Muscle layer of colon (tissue), 2 donors: ENCODE measurements at regions not wholly inside any gene's neighbourhood (a gene's known extent, or its start where the extent isn't known, plus 50 kb on each side); places are given as distances from the start of the nearest gene placed in this dataset.
A peak's percentile ranks its signal among the peaks of the same experiment; 100 is the strongest.
"Not testable (repeated sequence)": the region's sequence is repeated elsewhere in the genome, so short reads cannot be mapped to it uniquely, and the experiment has no call there.

ENCODE experiments used
- H3K27ac ChIP-seq: one replicate; pipeline ENCODE4 v1.7.0; 2013; ENCODE audit warnings: low read depth, mild to moderate bottlenecking, low read length, moderate library complexity
- H3K27me3 ChIP-seq, 2 donors: one replicate each; pipeline ENCODE4 v1.7.0; 2013; ENCODE audit warnings: low read length in 2 of 2, mild to moderate bottlenecking in 2 of 2; ENCODE audit not compliant: insufficient read depth in 2 of 2, control insufficient read depth in 1 of 2
- H3K36me3 ChIP-seq: one replicate; pipeline ENCODE4 v1.7.0; 2013; ENCODE audit warnings: mild to moderate bottlenecking, low read length; ENCODE audit not compliant: insufficient read depth
- H3K4me1 ChIP-seq: one replicate; pipeline ENCODE4 v1.7.0; 2013; ENCODE audit warnings: mild to moderate bottlenecking, low read length; ENCODE audit not compliant: insufficient read depth
- H3K4me3 ChIP-seq, 2 donors: one replicate each; pipeline ENCODE4 v1.7.0; 2013; ENCODE audit warnings: low read length in 2 of 2, low read depth in 1 of 2, mild to moderate bottlenecking in 1 of 2, moderate library complexity in 1 of 2
- H3K9ac ChIP-seq: one replicate; pipeline ENCODE4 v1.7.0; 2013; ENCODE audit warnings: low read length
- H3K9me3 ChIP-seq: one replicate; pipeline ENCODE4 v1.7.0; 2013; ENCODE audit warnings: mild to moderate bottlenecking, low read length
- donor health status: abdominal sarcoma.
- donor health status: Adenocarcinoma of cecum.

- Histone ChIP-seq H3K27me3 (peaks cover 0 to 3% of the 10 kb centered on the region in 2 donors), H3K36me3 (no peaks in the 10 kb centered on the region), H3K4me3 (no peak overlapping the region), H3K27ac (no peak overlapping the region), H3K4me1 (no peaks in the 10 kb centered on the region), H3K9ac (no peak overlapping the region), H3K9me3 (no peaks in the 10 kb centered on the region)
Observed at GRCh38 chrX:40853004-40853815, 117.9 kb upstream of the MED14 start.

- H3K4me3 ChIP-seq, result no peak overlapping the region
- H3K9ac ChIP-seq, result no peak overlapping the region
- no peaks in the 10 kb centered on the region for H3K9me3 ChIP-seq
- H3K4me1 ChIP-seq, result no peaks in the 10 kb centered on the region
- no peak overlapping the region for H3K27ac ChIP-seq
- H3K27me3 ChIP-seq, result peaks cover 0 to 3% of the 10 kb centered on the region in 2 donors
- H3K36me3 ChIP-seq, result no peaks in the 10 kb centered on the region
Observed at GRCh38 chrX:40853816-40854123, 118.4 kb upstream of the MED14 start.

- Histone ChIP-seq H3K27me3 (peaks cover 0 to 3% of the 10 kb centered on the region in 2 donors), H3K36me3 (no peaks in the 10 kb centered on the region), H3K4me3 (no peak overlapping the region), H3K9ac (no peak overlapping the region), H3K27ac (no peak overlapping the region), H3K4me1 (no peaks in the 10 kb centered on the region), H3K9me3 (no peaks in the 10 kb centered on the region)
Observed at GRCh38 chrX:40854242-40854641, 118.9 kb upstream of the MED14 start.

- Histone ChIP-seq H3K36me3 (no peaks in the 10 kb centered on the region), H3K4me1 (no peaks in the 10 kb centered on the region), H3K27me3 (peaks cover 0 to 3% of the 10 kb centered on the region in 2 donors), H3K4me3 (no peak overlapping the region), H3K27ac (no peak overlapping the region), H3K9ac (no peak overlapping the region), H3K9me3 (no peaks in the 10 kb centered on the region)
Observed at GRCh38 chrX:40855411-40855810, 120.1 kb upstream of the MED14 start.

- Histone ChIP-seq H3K4me1 (no peaks in the 10 kb centered on the region), H3K36me3 (no peaks in the 10 kb centered on the region), H3K4me3 (no peak overlapping the region), H3K9me3 (no peaks in the 10 kb centered on the region), H3K27ac (no peak overlapping the region), H3K27me3 (peaks cover 0 to 3% of the 10 kb centered on the region in 2 donors), H3K9ac (no peak overlapping the region)
Observed at GRCh38 chrX:40855932-40856515, 120.7 kb upstream of the MED14 start.

- H3K27ac ChIP-seq, H3K4me1 ChIP-seq, H3K4me3 ChIP-seq, H3K9me3 ChIP-seq, H3K9ac ChIP-seq, H3K36me3 ChIP-seq, H3K27me3 ChIP-seq: not testable (repeated sequence)
Observed at GRCh38 chrX:40861952-40862554, 126.7 kb upstream of the MED14 start.

GRCh38 chrX:40863260-40863659 lies 127.9 kb upstream of the MED14 start:
- H3K9me3 ChIP-seq, H3K27ac ChIP-seq, H3K9ac ChIP-seq, H3K27me3 ChIP-seq, H3K36me3 ChIP-seq, H3K4me3 ChIP-seq: not testable (repeated sequence)
- H3K4me1 ChIP-seq, result peaks cover 13% of the 10 kb centered on the region

GRCh38 chrX:40863671-40864070 lies 128.3 kb upstream of the MED14 start:
- Histone ChIP-seq H3K9me3 (no peaks in the 10 kb centered on the region), H3K27me3 (no peaks in the 10 kb centered on the region), H3K9ac (no peak overlapping the region), H3K27ac (no peak overlapping the region), H3K4me3 (no peak overlapping the region), H3K36me3 (no peaks in the 10 kb centered on the region), H3K4me1 (peaks cover 13% of the 10 kb centered on the region)

GRCh38 chrX:40864972-40865371 lies 129.6 kb upstream of the MED14 start:
- H3K4me3 ChIP-seq, result no peak overlapping the region
- no peak overlapping the region for H3K9ac ChIP-seq
- peaks cover 13% of the 10 kb centered on the region for H3K4me1 ChIP-seq
- H3K9me3 ChIP-seq, result no peaks in the 10 kb centered on the region
- H3K27me3 ChIP-seq, result no peaks in the 10 kb centered on the region
- no peak overlapping the region for H3K27ac ChIP-seq
- no peaks in the 10 kb centered on the region for H3K36me3 ChIP-seq

GRCh38 chrX:40866893-40867292 lies 131.6 kb upstream of the MED14 start:
- no peaks in the 10 kb centered on the region for H3K9me3 ChIP-seq
- H3K9ac ChIP-seq, result no peak overlapping the region
- H3K27me3 ChIP-seq, result peaks cover 0 to 4% of the 10 kb centered on the region in 2 donors
- no peak overlapping the region for H3K27ac ChIP-seq
- no peaks in the 10 kb centered on the region for H3K36me3 ChIP-seq
- H3K4me3 ChIP-seq, result peak overlapping the region in 1 of 2 donors; percentile 16
- peaks cover 13% of the 10 kb centered on the region for H3K4me1 ChIP-seq

- Histone ChIP-seq H3K27me3 (peaks cover 0 to 4% of the 10 kb centered on the region in 2 donors), H3K4me1 (peaks cover 13% of the 10 kb centered on the region), H3K9me3 (no peaks in the 10 kb centered on the region), H3K36me3 (no peaks in the 10 kb centered on the region), H3K4me3 (peak overlapping the region in 1 of 2 donors; percentile 16), H3K27ac (no peak overlapping the region), H3K9ac (no peak overlapping the region)
Observed at GRCh38 chrX:40867352-40867751, 132.0 kb upstream of the MED14 start.
